ENCODE measurements at regions not wholly inside any gene's neighbourhood (a gene's known extent, or its start where the extent isn't known, plus 50 kb on each side); places are given as distances from the start of the nearest gene placed in this dataset.

DNA sequence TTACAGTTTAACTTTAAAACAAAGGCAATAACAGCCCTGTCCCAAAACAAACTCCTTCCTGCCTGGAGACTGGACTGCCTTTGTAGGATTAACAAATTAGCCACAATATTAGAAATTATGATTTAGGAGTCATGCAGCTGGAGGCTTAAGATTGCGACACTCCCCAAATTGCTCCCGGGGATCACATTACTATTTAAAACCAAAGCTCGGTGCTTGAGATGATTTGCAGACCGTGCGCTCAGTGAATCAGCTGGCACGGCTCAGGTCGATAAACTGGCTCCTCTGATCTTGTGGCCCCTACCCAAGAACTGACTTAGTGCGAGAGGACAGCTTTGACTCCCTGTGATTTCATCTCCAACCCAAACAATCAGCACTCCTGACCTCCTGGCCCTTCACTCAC lies 829.3 kb downstream of the NLGN4X start:
- no peak overlapping the region for H3K4me2 ChIP-seq (ENCODE audit: low read depth, low read length)
- no peak overlapping the region for H2BK120ac ChIP-seq (ENCODE audit: low read depth, low read length)
- no peak overlapping the region for H2BK5ac ChIP-seq (ENCODE audit: low read depth, low read length, poor library complexity, severe bottlenecking)
- no peak overlapping the region for H3K4me3 ChIP-seq (ENCODE audit: insufficient read depth, low read depth, low read length)
- H3K9ac ChIP-seq (ENCODE audit: low read depth, low read length): no peak overlapping the region
- no peaks in the 10 kb centered on the region for H3K9me1 ChIP-seq (ENCODE audit: insufficient read depth, low read length)
- ATAC-seq (ENCODE audit: low read depth): no peak
- intact Hi-C loops (cut with micrococcal nuclease) (no loop called here), dilution Hi-C loops (cut with HindIII; ENCODE audit: low sequenced_read_pairs, unreplicated experiment) (no loop called here), in situ Hi-C loops (cut with MboI; ENCODE audit: low sequenced_read_pairs) (no loop called here)
- H4K20me1 ChIP-seq (ENCODE audit: insufficient read depth, low read length): no peaks in the 10 kb centered on the region
- POLR2A ChIA-PET (ENCODE audit: unreplicated experiment): no interaction called here
- no peak for DNase-seq
- no peaks in the 10 kb centered on the region for H3K4me1 ChIP-seq (ENCODE audit: control insufficient read depth, insufficient read depth, low read length)
- no TSS peak for BruUV-seq (replicated peaks)
- no peak overlapping the region for H2BK20ac ChIP-seq (ENCODE audit: low read depth, low read length)
- H2AK9ac ChIP-seq (replicated peaks; ENCODE audit: low read depth, low read length, poor library complexity): no peak overlapping the region
- no peaks in the 10 kb centered on the region for H3K27me3 ChIP-seq (ENCODE audit: control insufficient read depth, insufficient read depth, low read length)
- peaks cover 1% of the 10 kb centered on the region; the same call in 1 of the 2 replicates for H3K9me3 ChIP-seq (ENCODE audit: control insufficient read depth, insufficient read depth, low read length)
- H4K91ac ChIP-seq (ENCODE audit: insufficient read depth, low read depth, low read length): no peak overlapping the region
- H4K5ac ChIP-seq (ENCODE audit: low read depth, low read length): no peak overlapping the region
- H3K79me1 ChIP-seq (ENCODE audit: low read depth in 1 of 2, low read length in 2 of 2): no peaks in the 10 kb centered on the region
- no peaks in the 10 kb centered on the region for H3K36me3 ChIP-seq (ENCODE audit: control insufficient read depth, insufficient read depth, low read length)
- no CpG with 5 or more reads among the region's 8 CpGs for WGBS, 2 experiments (ENCODE audit: extremely low coverage in 2 of 2, insufficient read length in 1 of 2)
- H3K56ac ChIP-seq (ENCODE audit: extremely low read depth, insufficient read depth, low read length): no peak overlapping the region
- CTCF ChIA-PET: no interaction called here
- no peak overlapping the region for H3K14ac ChIP-seq (replicated peaks; ENCODE audit: low read depth, low read length)
- no peak overlapping the region for H3K23ac ChIP-seq (ENCODE audit: low read depth, low read length)
- no peak overlapping the region for H3K18ac ChIP-seq (ENCODE audit: low read depth, low read length)
- H4K8ac ChIP-seq (ENCODE audit: low read depth in 2 of 2, low read length in 2 of 2): no peak overlapping the region
- H2AK5ac ChIP-seq (ENCODE audit: low read depth, low read length): no peak overlapping the region
- no peak overlapping the region for H2AFZ ChIP-seq (replicated peaks; ENCODE audit: low read length, poor library complexity)
- no peak overlapping the region for H3K27ac ChIP-seq (ENCODE audit: insufficient read depth, low read length)
- H2BK15ac ChIP-seq (ENCODE audit: low read depth, low read length): no peak overlapping the region
- H3K4ac ChIP-seq (ENCODE audit: low read depth, low read length): no peak overlapping the region
- TF ChIP-seq CEBPB (IDR thresholded peaks at IDR 0.05; ENCODE audit: low read depth, low read length): peak; percentile 48
- no peak for TF ChIP-seq BHLHE40 (IDR thresholded peaks at IDR 0.05; ENCODE audit: low read depth, low read length)
- TF ChIP-seq RAD21 (IDR thresholded peaks at IDR 0.05; ENCODE audit: low read length): no peak
- no peak for TF ChIP-seq ELK1 (IDR thresholded peaks at IDR 0.05; ENCODE audit: borderline replicate concordance, low read depth, low read length)
- TF ChIP-seq RCOR1 (IDR thresholded peaks at IDR 0.05; ENCODE audit: insufficient replicate concordance, low read length): no peak

All from IMR-90 (cell line).